SK-N-SH (cell line): ENCODE measurements at regions not wholly inside any gene's neighbourhood (a gene's known extent, or its start where the extent isn't known, plus 50 kb on each side); places are given as distances from the start of the nearest gene placed in this dataset.

ENCODE experiments used
- CTCF ChIP-seq: fragments of 200-600 bp; sonication (generic); IDR thresholded peaks from 2 replicates; pipeline ENCODE4 v1.6.1; 2017; ENCODE audit warnings: antibody characterized with exemption, mild to moderate bottlenecking, moderate library complexity
- EZH2phosphoT487 ChIP-seq: fragments of 200-600 bp; sonication (generic); IDR thresholded peaks from 2 replicates; pipeline ENCODE4 v1.6.1; 2017; ENCODE audit warnings: low read depth, mixed run types, mild to moderate bottlenecking, antibody characterized with exemption, moderate library complexity, borderline replicate concordance
- MAX ChIP-seq: IDR thresholded peaks from 2 replicates; pipeline ENCODE4 v1.4.0; 2012; ENCODE audit warnings: low read depth
- PBX3 ChIP-seq: IDR thresholded peaks from 2 replicates; pipeline ENCODE4; 2012
- SMC3 ChIP-seq: IDR thresholded peaks from 2 replicates; pipeline ENCODE4 v1.6.1; 2012; ENCODE audit warnings: low read depth, low read length, improper control_type of control experiment
- TEAD4 ChIP-seq: IDR thresholded peaks from 2 replicates; pipeline ENCODE4 v1.4.0; 2012; ENCODE audit warnings: mild to moderate bottlenecking, borderline replicate concordance; ENCODE audit not compliant: insufficient read depth
- YY1 ChIP-seq: IDR thresholded peaks from 2 replicates; pipeline ENCODE4 v1.4.0; 2012; ENCODE audit warnings: low read depth, mild to moderate bottlenecking

GRCh38 chr6:76771059-76771634 is 692.1 kb downstream of the HTR1B start:
- TF ChIP-seq CTCF (no peak), PBX3 (no peak), EZH2phosphoT487 (no peak), MAX (no peak), SMC3 (no peak), TEAD4 (no peak), YY1 (no peak)
